ENCODE measurements at regions not wholly inside any gene's neighbourhood (a gene's known extent, or its start where the extent isn't known, plus 50 kb on each side); places are given as distances from the start of the nearest gene placed in this dataset.

DNA sequence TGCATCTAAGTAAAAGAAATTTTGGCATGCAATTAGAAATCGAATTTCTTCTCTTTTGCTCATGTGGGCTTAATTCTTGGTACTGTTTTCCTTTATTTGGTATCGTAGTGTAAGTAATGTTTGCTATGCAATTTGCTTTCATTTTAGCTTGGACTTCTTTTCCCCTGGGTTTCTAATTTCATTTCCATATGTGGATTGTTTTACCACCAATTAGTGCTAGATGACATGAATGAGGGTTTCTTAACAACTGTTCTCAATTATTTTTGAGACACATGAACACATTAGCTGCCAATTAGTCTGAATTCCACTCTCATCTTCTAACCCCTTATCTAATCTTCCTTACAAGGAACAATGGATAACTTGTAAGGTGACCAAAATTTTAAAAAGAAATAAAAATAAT is 1047.2 kb upstream of the PIK3C3 start:
- TF ChIP-seq, protein P1, sequence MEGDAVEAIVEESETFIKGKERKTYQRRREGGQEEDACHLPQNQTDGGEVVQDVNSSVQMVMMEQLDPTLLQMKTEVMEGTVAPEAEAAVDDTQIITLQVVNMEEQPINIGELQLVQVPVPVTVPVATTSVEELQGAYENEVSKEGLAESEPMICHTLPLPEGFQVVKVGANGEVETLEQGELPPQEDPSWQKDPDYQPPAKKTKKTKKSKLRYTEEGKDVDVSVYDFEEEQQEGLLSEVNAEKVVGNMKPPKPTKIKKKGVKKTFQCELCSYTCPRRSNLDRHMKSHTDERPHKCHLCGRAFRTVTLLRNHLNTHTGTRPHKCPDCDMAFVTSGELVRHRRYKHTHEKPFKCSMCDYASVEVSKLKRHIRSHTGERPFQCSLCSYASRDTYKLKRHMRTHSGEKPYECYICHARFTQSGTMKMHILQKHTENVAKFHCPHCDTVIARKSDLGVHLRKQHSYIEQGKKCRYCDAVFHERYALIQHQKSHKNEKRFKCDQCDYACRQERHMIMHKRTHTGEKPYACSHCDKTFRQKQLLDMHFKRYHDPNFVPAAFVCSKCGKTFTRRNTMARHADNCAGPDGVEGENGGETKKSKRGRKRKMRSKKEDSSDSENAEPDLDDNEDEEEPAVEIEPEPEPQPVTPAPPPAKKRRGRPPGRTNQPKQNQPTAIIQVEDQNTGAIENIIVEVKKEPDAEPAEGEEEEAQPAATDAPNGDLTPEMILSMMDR (IDR thresholded peaks at IDR 0.05), result no peak
- TF ChIP-seq POLR2AphosphoS5 (IDR thresholded peaks at IDR 0.05), result no peak

Data from sigmoid colon (tissue), 4 donors.